GM12878 (cell line): ENCODE measurements at regions not wholly inside any gene's neighbourhood (a gene's known extent, or its start where the extent isn't known, plus 50 kb on each side); places are given as distances from the start of the nearest gene placed in this dataset.

ENCODE experiments used
- ATF7 ChIP-seq: fragments of 450-650 bp; IDR thresholded peaks from 2 replicates; pipeline ENCODE4 v1.6.1; 2016; ENCODE audit warnings: low read depth, mild to moderate bottlenecking
- CTCF ChIP-seq, 3 experiments: IDR thresholded peaks in 2 of 3; conservative IDR thresholded peaks in 1 of 3; 2 replicates each; pipeline ENCODE4 v1.5.1; 2011; ENCODE audit warnings: low read depth in 3 of 3, low read length in 3 of 3, mild to moderate bottlenecking in 3 of 3, control low read depth in 2 of 3, moderate library complexity in 2 of 3, inconsistent platforms in 1 of 3, mixed read lengths in 1 of 3; ENCODE audit not compliant: control insufficient read depth in 2 of 3, insufficient read depth in 1 of 3; ENCODE audit errors: extremely low read depth in 1 of 3
- EZH2 ChIP-seq: IDR thresholded peaks from 2 replicates; pipeline ENCODE4 v1.6.1; 2012; ENCODE audit warnings: low read depth, mild to moderate bottlenecking, control low read depth, inconsistent platforms, low read length, borderline replicate concordance; ENCODE audit not compliant: control insufficient read depth
- SP1 ChIP-seq: IDR thresholded peaks from one replicate; pipeline ENCODE4 v1.6.1; 2011; ENCODE audit warnings: low read depth, low read length

GRCh38 chr5:6287176-6287575 lies 91.2 kb downstream of the MED10 start:
- TF ChIP-seq SP1 (no peak), CTCF (IDR thresholded peaks at IDR 0.05 in 2 of 3, conservative IDR thresholded peaks at IDR 0.05 in 1 of 3; ENCODE audit: control insufficient read depth in 2 of 3, extremely low read depth in 1 of 3, insufficient read depth in 1 of 3, low read depth in 3 of 3, low read length in 3 of 3) (no peak), EZH2 (no peak), ATF7 (no peak)
